ENCODE measurements at regions not wholly inside any gene's neighbourhood (a gene's known extent, or its start where the extent isn't known, plus 50 kb on each side); places are given as distances from the start of the nearest gene placed in this dataset.

DNA sequence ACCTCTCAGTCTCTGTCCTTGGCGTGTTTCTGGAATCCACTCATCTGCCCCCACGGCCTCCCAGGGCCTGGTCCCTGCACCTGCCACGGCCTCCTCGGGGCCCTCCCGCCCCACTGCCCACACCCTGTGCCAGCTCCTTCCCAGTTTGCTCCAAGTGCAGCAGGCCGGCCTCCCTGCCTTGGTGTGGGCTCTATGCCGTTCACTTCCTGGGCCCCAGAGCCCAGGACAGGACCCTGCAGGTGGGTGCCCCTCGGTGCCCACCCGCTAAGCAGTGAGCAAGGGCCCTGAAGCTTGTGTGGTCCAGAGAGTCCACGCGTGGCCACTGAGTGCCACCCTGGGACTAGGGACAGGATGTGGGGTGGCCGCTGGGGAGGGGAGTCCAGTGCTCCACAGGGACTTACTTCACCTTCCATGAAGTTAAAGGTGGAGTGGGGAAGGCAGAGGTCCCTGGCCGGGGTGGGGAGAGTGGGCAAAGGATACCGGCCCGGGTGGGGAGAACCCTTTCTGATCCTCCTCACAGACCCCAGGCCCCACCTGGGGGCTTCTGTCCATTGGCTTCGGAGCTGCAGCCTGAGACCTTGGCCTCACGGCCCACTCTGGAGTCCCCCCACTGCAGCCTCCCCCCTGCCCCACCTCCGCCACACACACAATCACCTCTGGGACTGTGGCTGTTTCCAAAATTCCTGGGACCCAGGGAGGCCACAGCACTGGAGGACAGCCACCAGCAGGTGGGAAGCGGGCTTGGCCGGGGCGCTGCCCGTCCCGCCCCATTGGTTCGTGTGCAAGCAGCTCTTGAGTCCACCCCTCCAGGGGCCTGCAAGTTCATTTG is 60.0 kb upstream of the NKX1-1 start:
- Mint-ChIP-seq H3K27ac (no peak overlapping the region), H3K4me3 (no peak overlapping the region), H3K36me3 (peaks cover 0 to 5% (median 0%) of the 10 kb centered on the region in 3 donors), H3K27me3 (ENCODE audit: low read depth in 3 of 3) (peaks cover 0 to 6% (median 3%) of the 10 kb centered on the region in 3 donors), H3K4me1 (no peaks in the 10 kb centered on the region), H3K9me3 (peaks cover 0 to 6% (median 0%) of the 10 kb centered on the region in 6 donors)
- DNase-seq, result no peak

DNA sequence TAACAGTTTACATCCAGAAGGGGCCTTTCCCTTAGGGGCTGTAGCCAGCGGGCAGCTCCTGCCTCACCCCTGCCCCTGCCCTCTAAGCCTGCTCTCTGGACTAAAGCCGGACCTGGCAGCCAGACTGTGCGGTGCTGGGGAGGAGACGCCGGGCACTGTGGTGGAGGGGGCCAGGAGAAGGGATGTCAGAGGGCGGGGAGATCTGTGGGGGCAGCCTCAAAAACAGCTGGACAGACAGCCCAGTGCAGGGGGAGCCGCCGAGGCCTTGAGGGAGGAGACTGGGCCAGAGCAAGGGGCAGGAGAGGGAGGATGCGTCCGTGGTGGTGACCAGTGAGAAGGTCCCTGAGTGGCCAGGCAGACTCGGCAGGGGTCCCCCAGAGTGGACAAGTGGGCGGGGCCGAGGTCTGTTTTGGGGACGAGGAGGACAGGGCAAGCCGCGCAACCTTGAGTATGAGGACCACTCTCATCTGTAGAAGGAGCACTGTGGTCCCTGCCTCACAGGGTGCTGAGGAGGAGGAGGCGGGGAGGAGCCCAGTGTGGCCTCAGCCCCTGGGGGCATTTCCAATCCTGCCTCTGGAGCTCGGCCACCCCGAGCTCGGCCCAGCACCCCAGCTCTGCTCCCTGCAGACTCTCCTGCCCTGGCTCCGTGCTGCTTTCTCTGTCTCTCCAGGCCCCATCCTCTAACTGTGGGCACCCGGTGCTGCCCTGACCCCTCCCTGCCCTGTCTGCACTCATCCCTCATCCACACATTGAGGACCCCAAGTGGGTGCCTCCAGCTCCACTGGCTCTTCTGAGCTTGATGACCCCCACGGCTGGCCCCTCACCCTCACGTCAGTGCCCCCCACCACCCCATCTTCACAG is 59.2 kb upstream of the NKX1-1 start:
- no peak overlapping the region for H3K27ac Mint-ChIP-seq
- no peak for DNase-seq
- no peaks in the 10 kb centered on the region for H3K4me1 Mint-ChIP-seq
- no peak overlapping the region for H3K4me3 Mint-ChIP-seq
- peaks cover 0 to 5% (median 0%) of the 10 kb centered on the region in 3 donors for H3K36me3 Mint-ChIP-seq
- H3K27me3 Mint-ChIP-seq (ENCODE audit: low read depth in 3 of 3), result peaks cover 0 to 8% (median 3%) of the 10 kb centered on the region in 3 donors
- peaks cover 0 to 7% (median 0%) of the 10 kb centered on the region in 6 donors for H3K9me3 Mint-ChIP-seq

DNA sequence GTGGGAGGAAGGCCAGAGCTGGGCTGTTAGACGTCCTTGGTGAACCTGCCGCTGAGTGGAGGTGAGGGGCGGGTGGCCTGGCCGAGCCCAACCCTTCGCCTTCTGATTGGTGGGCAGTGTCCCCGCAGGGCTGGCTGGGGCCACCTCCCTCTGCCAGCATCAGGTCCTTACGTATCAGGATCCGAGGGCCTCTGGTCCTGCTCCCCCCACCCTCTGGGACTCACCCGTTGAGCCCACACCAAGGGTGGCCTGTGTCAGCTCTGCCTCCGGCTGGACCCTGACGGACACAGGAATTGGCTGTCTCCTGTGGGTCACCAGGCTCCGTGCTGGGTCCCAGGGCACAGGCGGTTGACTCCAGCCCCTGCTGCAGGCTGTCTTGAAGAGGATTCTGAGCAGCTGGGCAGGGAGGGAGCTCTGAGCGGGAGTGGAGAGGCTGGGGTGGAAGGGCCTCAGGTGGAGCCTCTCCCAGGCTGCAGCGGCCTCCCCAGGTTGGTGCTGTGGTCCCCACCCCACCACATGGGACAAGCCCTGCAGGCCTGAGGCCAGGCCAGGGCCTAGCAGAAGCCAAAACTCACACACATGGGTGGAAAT is 58.4 kb upstream of the NKX1-1 start:
- Mint-ChIP-seq H3K36me3 (peaks cover 0 to 5% (median 0%) of the 10 kb centered on the region in 3 donors), H3K27ac (no peak overlapping the region), H3K27me3 (ENCODE audit: low read depth in 3 of 3) (peaks cover 0 to 8% (median 3%) of the 10 kb centered on the region in 3 donors), H3K9me3 (peaks cover 0 to 7% (median 0%) of the 10 kb centered on the region in 6 donors), H3K4me1 (no peaks in the 10 kb centered on the region), H3K4me3 (no peak overlapping the region)
- DNase-seq, result no peak

DNA sequence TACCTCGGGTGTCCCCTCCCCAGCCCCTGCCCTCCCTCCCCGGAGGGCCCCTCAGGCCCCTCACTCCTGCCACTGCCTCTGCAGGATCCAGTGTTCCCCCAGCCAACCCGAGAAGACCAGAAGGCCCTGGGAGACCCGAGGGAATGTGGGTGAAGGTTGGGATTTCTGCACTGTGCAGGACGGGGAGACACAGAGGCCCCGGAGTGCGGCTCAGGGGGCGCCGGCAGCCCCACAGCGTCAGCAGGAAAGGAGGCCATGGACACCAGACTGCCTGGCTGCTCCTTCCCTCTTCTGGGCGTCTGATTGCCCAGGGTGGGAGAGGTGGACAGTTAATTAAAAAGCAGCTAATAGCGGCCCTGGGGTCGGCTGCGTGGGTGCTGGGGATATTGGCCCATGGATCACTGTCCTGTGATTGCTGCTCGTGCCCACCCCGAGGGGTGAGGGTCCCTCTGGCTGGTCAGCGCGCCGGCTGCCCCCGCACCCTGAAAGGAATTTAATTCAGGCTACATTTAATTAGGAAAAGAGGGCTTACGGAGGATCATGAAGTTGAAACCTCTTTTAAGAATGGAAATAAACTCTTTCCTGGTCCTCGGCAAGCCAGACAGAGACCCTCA is 57.8 kb upstream of the NKX1-1 start:
- Mint-ChIP-seq H3K27me3 (ENCODE audit: low read depth in 3 of 3) (peaks cover 0 to 8% (median 3%) of the 10 kb centered on the region in 3 donors), H3K27ac (no peak overlapping the region), H3K4me3 (no peak overlapping the region), H3K36me3 (peaks cover 0 to 5% (median 0%) of the 10 kb centered on the region in 3 donors), H3K4me1 (no peaks in the 10 kb centered on the region), H3K9me3 (peaks cover 0 to 7% (median 0%) of the 10 kb centered on the region in 6 donors)
- DNase-seq, result no peak

DNA sequence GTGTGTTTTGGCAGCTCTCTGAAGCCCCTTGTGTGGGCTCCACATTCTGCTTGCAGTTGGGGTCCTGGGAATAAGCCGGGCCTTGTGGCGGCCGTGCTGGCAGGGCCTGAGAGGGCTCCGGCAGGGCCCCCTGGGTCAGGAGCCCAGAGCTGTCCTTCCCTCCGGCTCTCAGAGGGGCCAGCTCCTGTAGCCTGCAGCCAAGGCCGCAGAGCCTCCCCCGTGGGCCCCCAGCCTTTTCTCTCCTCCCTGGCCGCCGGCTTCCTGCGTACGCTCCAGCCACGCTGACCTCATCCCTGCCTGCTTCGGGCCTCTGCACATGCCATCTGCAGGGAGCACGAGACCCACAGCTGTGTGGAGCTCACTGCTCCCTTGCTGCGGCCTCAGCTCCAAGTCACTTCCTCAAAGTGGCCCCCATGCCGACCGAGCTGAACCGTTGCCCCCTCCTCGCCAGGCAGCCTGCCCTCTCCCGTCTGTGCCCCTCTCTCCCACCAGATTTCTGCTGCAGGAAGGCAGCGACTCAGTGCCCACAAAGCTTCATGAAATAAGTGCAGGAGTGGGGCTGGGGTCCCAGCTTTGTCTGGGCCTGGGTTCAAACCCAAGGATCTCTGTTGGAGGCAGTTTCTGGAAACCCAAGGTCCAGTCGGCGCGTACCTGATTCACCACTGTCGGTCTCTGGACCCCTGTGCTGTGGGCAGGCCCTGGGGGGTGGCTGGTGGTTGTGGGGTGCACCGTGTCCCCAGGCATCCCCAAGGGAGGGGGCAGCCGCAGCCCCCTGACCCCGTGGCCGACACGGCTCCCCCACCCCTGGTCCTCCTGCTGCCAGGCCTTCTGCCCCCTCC is 57.1 kb upstream of the NKX1-1 start:
- H3K4me1 Mint-ChIP-seq, result no peaks in the 10 kb centered on the region
- no peak overlapping the region for H3K27ac Mint-ChIP-seq
- H3K27me3 Mint-ChIP-seq (ENCODE audit: low read depth in 3 of 3), result peaks cover 0 to 9% (median 7%) of the 10 kb centered on the region in 3 donors
- DNase-seq, result no peak
- peaks cover 0 to 5% (median 0%) of the 10 kb centered on the region in 3 donors for H3K36me3 Mint-ChIP-seq
- peaks cover 0 to 7% (median 0%) of the 10 kb centered on the region in 6 donors for H3K9me3 Mint-ChIP-seq
- H3K4me3 Mint-ChIP-seq, result no peak overlapping the region

DNA sequence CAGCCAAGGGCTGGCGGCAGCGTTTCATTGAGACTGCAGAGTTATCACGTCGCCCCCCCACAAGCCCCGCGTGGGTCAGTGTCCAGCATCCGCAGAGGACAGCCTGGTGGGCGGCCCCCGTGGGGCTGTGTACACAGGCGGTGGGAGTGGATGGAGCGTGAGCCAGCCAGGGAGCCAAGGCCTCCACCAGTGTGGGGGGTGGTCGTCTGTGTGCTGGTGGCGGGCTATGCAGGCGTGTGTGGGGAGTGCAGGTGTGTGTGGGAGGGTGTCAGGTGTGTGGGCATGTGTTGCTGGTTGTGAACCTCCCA is 56.5 kb upstream of the NKX1-1 start:
- H3K9me3 Mint-ChIP-seq, result peaks cover 0 to 7% (median 0%) of the 10 kb centered on the region in 6 donors
- no peaks in the 10 kb centered on the region for H3K4me1 Mint-ChIP-seq
- no peak overlapping the region for H3K4me3 Mint-ChIP-seq
- no peak for DNase-seq
- H3K27ac Mint-ChIP-seq, result no peak overlapping the region
- H3K27me3 Mint-ChIP-seq (ENCODE audit: low read depth in 3 of 3), result peaks cover 0 to 12% (median 6%) of the 10 kb centered on the region in 3 donors
- H3K36me3 Mint-ChIP-seq, result peaks cover 0 to 5% (median 0%) of the 10 kb centered on the region in 3 donors

DNA sequence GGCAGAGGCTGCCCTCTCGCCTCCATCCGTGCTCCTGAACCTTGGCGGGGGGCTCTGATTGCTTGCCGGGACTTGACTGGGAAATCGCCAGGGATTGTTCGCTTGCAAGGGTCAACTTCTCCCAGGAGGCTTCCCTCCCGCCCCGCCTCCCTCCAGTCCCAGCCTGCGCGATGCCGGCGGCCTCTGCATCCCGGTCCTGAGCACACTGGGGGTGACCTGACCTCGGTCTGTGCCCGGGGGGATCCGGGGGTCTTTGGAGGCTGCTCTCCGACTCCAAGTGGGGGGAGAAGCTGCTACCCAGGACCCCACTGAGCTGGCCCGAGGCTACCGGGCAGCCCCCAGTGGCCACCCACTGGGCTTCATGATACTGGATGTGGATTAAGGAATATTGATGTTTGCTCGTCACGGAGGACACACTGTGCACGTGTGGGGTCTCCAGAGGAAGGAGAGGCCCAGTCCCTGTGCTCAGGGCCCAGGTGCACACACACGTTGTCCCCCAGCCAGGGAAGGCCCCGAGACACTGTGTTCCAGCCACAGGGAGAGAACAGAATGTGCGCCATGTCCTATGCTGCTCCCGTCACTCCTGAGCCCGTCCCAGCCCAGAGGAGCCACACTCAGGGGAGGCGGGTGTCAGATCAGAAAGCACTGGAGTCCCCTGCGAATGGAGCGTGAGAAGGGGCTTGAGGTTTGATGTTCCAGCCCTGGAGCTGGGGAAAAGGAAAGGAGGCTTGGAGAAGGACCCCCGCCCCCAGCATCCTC is 55.9 kb upstream of the NKX1-1 start:
- DNase-seq, result no peak
- Mint-ChIP-seq H3K27ac (no peak overlapping the region), H3K4me1 (no peaks in the 10 kb centered on the region), H3K36me3 (no peaks in the 10 kb centered on the region), H3K4me3 (no peak overlapping the region), H3K9me3 (peaks cover 0 to 3% (median 0%) of the 10 kb centered on the region in 6 donors), H3K27me3 (ENCODE audit: low read depth in 3 of 3) (peaks cover 0 to 12% (median 4%) of the 10 kb centered on the region in 3 donors)

DNA sequence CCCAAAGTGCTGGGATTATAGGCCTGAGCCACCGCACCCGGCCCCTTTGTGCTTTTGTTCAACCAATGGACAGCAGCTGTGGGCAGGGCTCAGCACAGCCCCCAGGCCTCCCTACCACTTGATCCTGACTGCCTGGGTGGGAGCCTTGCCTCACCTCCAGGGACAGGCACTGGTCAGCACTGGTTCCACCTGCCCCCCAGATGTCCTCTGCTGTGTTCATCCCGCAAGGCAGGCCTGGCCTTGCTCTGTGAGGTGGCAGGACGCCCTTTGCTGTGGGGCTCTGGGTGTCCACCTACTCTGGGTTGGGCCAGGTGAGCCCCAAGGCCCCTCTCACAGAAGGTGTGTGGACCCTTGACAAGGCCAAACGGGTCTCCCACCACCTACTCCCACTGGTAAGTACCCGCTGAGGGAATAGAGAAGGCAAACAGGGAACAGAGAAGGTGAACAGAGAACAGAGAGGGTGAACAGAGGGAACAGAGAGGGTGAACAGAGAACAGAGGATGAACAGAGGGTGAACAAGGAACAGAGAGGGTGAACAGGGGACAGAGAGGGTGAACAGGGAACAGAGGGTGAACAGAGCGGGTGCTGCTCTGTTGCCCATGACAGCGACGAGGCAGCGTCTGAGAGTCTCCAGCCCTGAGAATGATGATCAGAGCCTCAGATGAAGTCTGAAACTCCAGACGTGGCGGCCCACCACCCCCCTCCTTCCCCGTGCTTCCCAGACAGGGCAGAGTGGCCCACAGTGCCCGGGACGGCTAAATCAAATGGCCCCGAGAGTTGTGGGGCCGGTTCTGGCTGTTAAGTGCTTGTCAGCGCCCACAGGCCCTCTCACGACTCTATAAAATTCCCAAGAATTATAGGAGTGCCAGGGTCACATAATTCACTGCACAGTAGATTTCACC is 55.0 kb upstream of the NKX1-1 start:
- Mint-ChIP-seq H3K36me3 (no peaks in the 10 kb centered on the region), H3K4me3 (no peak overlapping the region), H3K4me1 (no peaks in the 10 kb centered on the region), H3K27me3 (ENCODE audit: low read depth in 3 of 3) (peaks cover 0 to 18% (median 5%) of the 10 kb centered on the region in 3 donors), H3K27ac (no peak overlapping the region), H3K9me3 (peaks cover 0 to 3% (median 0%) of the 10 kb centered on the region in 6 donors)
- DNase-seq, result no peak

DNA sequence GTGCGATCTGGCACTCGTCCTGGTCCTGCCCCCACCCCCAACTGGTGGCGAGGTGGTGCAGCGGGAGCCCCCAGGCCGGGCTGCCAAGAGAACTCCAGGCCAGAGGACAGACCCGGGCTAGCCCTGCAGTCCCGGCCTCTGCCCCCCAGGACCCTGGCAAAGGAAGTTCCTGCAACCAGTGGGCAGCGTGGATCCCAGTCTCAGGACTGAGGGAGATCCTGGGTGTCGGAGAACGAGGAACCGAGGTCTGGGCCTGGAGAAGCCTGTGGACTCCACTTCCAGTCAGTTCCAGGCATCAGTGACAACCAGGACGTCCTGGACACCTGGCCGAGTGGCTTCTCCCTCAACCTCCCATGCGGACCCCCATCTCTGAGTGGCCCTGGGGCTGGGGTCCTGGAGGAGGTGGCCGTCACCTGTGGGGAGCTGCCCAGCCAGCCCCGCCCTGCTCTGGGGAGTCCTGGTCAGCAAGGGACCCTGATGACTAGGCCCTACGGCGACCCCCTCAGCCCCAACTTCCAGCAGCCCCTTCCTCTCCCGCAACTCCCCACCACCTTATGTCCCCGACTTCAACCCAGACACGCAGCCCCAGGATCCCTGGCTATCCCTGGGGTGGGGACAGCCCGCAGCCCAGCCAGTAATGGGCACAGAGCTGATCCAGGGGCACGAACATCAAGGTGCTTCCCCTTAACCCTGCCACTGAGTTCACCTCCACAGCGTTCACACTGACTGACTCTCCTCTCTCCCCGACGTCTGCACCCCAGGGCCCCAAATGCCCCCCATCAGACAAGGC is 53.7 kb upstream of the NKX1-1 start:
- H3K4me1 Mint-ChIP-seq, result no peaks in the 10 kb centered on the region
- H3K36me3 Mint-ChIP-seq, result no peaks in the 10 kb centered on the region
- no peak for DNase-seq
- no peak overlapping the region for H3K27ac Mint-ChIP-seq
- no peak overlapping the region for H3K4me3 Mint-ChIP-seq
- H3K9me3 Mint-ChIP-seq, result peaks cover 0 to 3% (median 0%) of the 10 kb centered on the region in 6 donors
- H3K27me3 Mint-ChIP-seq (ENCODE audit: low read depth in 3 of 3), result peaks cover 0 to 18% (median 5%) of the 10 kb centered on the region in 3 donors

DNA sequence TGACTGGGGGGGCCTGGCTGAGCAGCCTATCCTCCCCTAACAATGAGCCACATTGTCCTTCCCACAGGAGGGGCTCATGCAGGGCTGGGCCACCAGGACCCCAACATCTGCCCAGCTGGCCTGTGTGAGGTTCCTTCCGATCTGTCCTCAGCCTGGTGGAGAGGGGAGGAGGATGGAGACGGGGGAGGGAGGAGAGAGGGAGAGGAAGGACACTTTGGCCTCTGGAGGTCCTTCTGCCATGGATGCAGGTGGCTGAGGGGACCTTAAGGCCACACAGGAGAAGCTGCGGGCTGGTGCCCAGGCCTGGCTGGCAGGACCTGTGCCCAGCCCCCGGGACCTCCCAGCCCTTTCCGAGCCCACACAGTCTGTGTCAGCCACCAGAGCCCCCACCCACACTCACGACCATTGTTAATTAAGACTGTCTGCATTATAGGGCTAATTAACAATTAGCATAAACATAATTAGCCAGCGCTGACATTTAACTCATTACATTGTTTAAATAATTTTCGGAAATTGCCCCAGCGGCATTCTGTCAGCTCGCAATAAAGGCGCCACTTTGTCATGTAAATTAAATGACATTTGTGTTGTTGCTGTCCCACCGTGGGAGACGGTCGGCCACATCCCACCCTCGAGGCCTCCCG is 53.0 kb upstream of the NKX1-1 start:
- Mint-ChIP-seq H3K4me1 (no peaks in the 10 kb centered on the region), H3K27me3 (ENCODE audit: low read depth in 3 of 3) (peaks cover 0 to 18% (median 5%) of the 10 kb centered on the region in 3 donors), H3K36me3 (no peaks in the 10 kb centered on the region), H3K4me3 (no peak overlapping the region), H3K27ac (no peak overlapping the region), H3K9me3 (peaks cover 0 to 3% (median 0%) of the 10 kb centered on the region in 6 donors)
- no peak for DNase-seq
